GM18505 (cell line): ENCODE measurements at regions not wholly inside any gene's neighbourhood (a gene's known extent, or its start where the extent isn't known, plus 50 kb on each side); places are given as distances from the start of the nearest gene placed in this dataset.
"Not testable (repeated sequence)": the region's sequence is repeated elsewhere in the genome, so short reads cannot be mapped to it uniquely, and the experiment has no call there.

Source experiments
- ATAC-seq: cut with Tn5 transposase; IDR thresholded peaks from one replicate; pipeline ENCODE4 v1.9.1; 2021; ENCODE audit not compliant: unreplicated experiment
- POLR2A ChIP-seq: IDR thresholded peaks from 4 replicates; pipeline ENCODE4 v1.6.1; 2011; ENCODE audit warnings: borderline replicate concordance; ENCODE audit not compliant: insufficient read depth, insufficient read length; ENCODE audit errors: extremely low read depth

DNA sequence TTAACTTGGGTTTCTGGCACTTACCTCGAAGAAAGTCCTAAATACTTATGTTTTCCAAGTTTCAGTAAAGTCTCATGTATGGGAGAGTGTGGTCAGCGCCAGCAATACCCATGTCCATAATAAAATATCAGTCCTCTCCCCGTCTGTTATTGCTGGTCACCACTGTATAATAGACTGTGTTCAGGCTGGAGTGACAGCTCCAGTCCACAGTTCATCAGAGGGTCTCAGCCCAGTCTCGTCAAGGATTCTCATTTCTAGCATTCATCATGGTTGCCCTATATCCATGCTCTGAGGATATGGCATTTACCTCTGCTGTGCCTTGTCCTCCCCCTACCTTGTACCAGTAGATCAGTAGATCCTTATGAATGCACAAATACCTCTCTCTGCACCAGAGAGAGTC is 384.5 kb downstream of the NPIPA7 start:
- no peak for ATAC-seq
- TF ChIP-seq POLR2A, result no peak

- not testable (repeated sequence) for ATAC-seq
These were observed 391.8 kb downstream of the NPIPA7 start for GRCh38 chr16:16770717-16771116.

DNA sequence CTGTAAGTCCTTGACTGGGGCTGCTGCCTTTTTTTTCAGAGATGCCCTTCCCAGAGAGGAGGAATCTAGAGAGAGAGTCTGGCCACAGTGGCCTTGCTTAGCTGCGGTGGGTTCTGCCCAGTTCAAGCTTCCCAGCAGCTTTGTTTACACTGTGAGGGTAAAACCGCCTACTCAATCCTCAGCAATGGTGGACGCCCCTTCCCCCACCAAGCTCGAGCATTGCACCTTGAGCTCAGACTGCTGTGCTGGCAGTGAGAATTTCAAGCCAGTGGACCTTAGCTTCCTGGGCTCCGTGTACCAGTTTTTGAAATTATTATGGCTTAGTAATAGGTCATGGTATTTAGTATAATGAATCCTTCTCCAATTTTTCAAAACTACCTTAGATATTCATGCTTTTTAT is 395.4 kb downstream of the NPIPA7 start:
- no peak for TF ChIP-seq POLR2A
- ATAC-seq, result no peak

- no peak for TF ChIP-seq POLR2A
- ATAC-seq, result no peak
These were observed 399.4 kb downstream of the NPIPA7 start for GRCh38 chr16:16778332-16778731.

DNA sequence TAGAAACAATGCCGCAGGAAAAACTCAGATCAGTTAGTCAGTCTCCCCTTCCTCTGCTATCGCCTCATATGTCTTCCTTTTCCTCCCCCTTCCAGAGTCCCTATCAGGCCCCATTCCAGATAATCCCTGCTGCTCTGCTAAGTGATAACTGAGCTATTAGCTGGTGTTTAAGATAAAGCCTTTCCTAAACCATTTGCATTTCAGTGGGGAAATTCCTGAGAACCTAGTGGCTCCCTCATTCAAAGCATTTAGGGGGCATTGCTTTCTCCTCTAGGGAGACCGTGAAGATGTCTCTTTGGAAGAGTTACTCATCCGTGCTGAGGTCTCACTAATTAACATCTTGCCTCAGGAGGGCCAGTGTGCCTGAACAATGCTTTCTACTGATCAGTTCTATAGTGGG is 401.6 kb downstream of the NPIPA7 start:
- ATAC-seq, result no peak
- no peak for TF ChIP-seq POLR2A

DNA sequence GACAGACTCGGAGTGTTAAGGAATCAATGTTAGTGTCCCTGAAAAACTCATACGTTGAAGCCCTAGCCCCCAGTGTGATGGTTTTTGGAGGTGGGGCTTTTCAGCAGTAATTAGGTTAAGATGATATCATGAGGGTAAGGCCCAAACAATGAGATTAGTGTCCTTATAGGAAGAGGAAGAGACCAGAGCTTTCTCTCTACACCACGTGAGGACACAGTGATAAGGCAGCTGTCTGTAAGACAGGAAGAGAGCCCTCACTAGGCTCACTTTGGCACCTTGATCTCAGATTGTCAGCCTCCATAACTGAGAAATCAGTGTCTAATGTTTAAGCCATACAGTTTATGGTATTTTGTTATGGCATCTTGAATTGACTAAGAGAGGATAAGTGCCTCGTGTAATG is 403.2 kb downstream of the NPIPA7 start:
- no peak for ATAC-seq
- TF ChIP-seq POLR2A, result no peak

GRCh38 chr16:16788004-16788403 is 409.1 kb downstream of the NPIPA7 start:
- ATAC-seq, result no peak
- no peak for TF ChIP-seq POLR2A

- no peak for TF ChIP-seq POLR2A
- no peak for ATAC-seq
These were observed 411.7 kb downstream of the NPIPA7 start for GRCh38 chr16:16790597-16790996.

GRCh38 chr16:16791051-16791450 is 412.1 kb downstream of the NPIPA7 start:
- no peak for TF ChIP-seq POLR2A
- ATAC-seq, result no peak

GRCh38 chr16:16797239-16797638 is 418.3 kb downstream of the NPIPA7 start:
- no peak for TF ChIP-seq POLR2A

GRCh38 chr16:16798504-16798903 is 419.6 kb downstream of the NPIPA7 start:
- no peak for TF ChIP-seq POLR2A
- no peak for ATAC-seq

More at GRCh38 chr16:16797239-16797638, 418.3 kb downstream of the NPIPA7 start:
- no peak for ATAC-seq

- ATAC-seq, result no peak
- no peak for TF ChIP-seq POLR2A
These were observed 426.9 kb downstream of the NPIPA7 start for GRCh38 chr16:16805809-16806208.

DNA sequence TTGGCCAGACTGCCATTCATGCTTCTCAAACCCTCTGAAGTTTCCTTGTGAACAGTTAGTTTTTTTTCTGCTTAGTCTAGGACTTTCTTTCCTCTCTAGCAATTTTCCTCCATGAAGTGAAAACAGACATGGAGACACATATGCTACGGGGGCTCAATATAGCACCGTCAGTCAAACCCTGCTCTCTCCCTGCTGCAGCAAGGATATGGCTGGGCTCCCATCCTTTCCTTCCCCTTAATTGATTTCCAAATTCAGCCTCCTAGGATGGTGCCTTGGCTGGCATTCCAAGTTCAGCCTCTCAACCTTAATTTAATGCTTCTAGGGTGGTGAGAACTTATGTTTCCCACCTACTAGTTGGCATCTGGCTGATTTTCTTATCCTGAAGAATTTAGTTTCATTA is 436.7 kb downstream of the NPIPA7 start:
- TF ChIP-seq POLR2A, result no peak
- ATAC-seq, result no peak

DNA sequence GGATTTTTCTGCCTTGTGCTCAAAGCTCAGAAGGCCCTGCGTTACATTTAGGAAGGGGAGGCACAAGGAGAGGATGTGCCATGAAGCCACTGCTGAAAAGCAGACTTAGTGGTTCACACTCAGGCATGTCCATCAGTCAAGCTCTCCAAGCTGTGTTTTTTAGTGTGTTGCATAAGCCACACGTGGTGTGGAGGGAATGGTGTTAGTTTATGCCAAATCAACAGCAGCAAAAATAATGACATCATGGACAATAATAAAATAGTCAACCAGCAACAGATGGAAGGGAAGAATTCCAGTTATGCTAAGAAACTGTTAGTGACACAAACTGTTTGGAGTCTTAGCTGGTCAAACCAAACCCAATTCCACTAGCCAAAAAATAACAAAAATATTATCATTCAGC is 438.3 kb downstream of the NPIPA7 start:
- TF ChIP-seq POLR2A, result no peak

DNA sequence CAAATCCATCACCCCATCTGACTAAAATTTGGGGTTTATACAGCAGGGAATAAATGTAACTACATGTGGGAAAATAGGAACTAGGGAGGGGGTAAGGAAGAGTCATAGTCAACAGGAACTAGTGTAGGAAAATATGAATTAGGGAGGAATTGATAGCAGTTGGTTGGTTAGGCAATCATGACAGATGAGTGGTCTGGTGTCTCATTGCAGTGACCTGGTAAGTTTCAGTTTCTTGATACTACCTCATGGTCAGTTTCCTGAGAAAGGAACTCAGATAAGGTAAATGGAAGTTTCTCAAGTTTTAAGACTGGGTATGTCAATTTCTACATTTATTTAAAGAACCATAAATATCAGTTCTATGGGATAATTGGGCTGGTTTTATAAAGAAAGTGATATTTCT is 442.3 kb downstream of the NPIPA7 start:
- ATAC-seq, result no peak
- no peak for TF ChIP-seq POLR2A

More for the DNA sequence above, 438.3 kb downstream of the NPIPA7 start:
- no peak for ATAC-seq
